Peyer's patch (tissue), 4 donors: ENCODE measurements at regions not wholly inside any gene's neighbourhood (a gene's known extent, or its start where the extent isn't known, plus 50 kb on each side); places are given as distances from the start of the nearest gene placed in this dataset.

Experiments
- DNase-seq, 3 donors: peaks; one replicate each; pipeline ENCODE4 v3.0.0-alpha.2; 2017 to 2019
- H3K27ac ChIP-seq, 4 donors: fragments of 200-600 bp; sonication (generic); one replicate each; pipeline ENCODE4 v1.5.1; 2016 to 2019
- H3K27me3 ChIP-seq, 2 donors: fragments of 200-600 bp; sonication (generic); one replicate each; pipeline ENCODE4 v1.5.1; 2019
- H3K36me3 ChIP-seq, 3 donors: fragments of 200-600 bp; sonication (generic); one replicate each; pipeline ENCODE4 v1.5.1; 2016 to 2019
- H3K4me1 ChIP-seq, 4 donors: fragments of 200-600 bp; sonication (generic); one replicate each; pipeline ENCODE4 v1.5.1; 2016 to 2019
- H3K4me3 ChIP-seq, 4 donors: fragments of 200-600 bp; sonication (generic); 1 replicate in 3 of 4; 2 replicates in 1 of 4; pipeline ENCODE4 v1.5.1; 2016 to 2019; ENCODE audit warnings: mild to moderate bottlenecking in 1 of 4
- H3K9me3 ChIP-seq, 4 donors: fragments of 200-600 bp; sonication (generic); one replicate each; pipeline ENCODE4 v1.5.1; 2016 to 2019; ENCODE audit warnings: mild to moderate bottlenecking in 1 of 4
- POLR2A ChIP-seq, 2 donors: fragments of 450-650 bp; IDR thresholded peaks; one replicate each; pipeline ENCODE4 v1.5.1; 2017; ENCODE audit warnings: antibody characterized with exemption in 2 of 2, mild to moderate bottlenecking in 2 of 2, moderate library complexity in 2 of 2
- TF ChIP-seq, protein P1 (sequence below), 6 experiments: fragments of 450-650 bp in 4 of 6; fragments of 200-600 bp in 2 of 6; sonication (generic) in 1 of 6; IDR thresholded peaks; one replicate each; pipeline ENCODE4 v1.5.1; 2017 to 2019; ENCODE audit warnings: antibody characterized with exemption in 6 of 6, mild to moderate bottlenecking in 3 of 6, moderate library complexity in 1 of 6

DNA sequence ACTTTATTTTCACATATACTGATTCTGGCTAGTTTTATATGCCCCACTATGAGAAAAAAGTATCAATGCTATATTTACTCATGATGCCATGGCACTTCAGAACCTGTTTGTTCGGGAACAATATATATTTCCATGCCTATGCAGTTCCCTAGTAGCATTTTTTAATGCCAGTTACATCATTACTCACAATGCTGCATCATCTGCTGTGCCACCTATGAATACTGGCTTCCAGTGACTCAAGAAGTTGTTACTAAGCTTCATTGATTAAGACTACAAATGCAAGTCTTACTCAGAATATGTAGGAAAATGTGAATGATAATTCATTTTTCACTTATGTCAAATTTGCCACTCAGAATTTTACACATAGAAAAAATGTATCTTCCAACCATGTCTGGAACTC is 97.9 kb downstream of the MAFB start:
- DNase-seq = no peak
- TF ChIP-seq, protein P1, sequence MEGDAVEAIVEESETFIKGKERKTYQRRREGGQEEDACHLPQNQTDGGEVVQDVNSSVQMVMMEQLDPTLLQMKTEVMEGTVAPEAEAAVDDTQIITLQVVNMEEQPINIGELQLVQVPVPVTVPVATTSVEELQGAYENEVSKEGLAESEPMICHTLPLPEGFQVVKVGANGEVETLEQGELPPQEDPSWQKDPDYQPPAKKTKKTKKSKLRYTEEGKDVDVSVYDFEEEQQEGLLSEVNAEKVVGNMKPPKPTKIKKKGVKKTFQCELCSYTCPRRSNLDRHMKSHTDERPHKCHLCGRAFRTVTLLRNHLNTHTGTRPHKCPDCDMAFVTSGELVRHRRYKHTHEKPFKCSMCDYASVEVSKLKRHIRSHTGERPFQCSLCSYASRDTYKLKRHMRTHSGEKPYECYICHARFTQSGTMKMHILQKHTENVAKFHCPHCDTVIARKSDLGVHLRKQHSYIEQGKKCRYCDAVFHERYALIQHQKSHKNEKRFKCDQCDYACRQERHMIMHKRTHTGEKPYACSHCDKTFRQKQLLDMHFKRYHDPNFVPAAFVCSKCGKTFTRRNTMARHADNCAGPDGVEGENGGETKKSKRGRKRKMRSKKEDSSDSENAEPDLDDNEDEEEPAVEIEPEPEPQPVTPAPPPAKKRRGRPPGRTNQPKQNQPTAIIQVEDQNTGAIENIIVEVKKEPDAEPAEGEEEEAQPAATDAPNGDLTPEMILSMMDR (IDR thresholded peaks at IDR 0.05) = no peak
- no peak for TF ChIP-seq POLR2A (IDR thresholded peaks at IDR 0.05)
- H3K4me3 ChIP-seq = no peak overlapping the region
- H3K36me3 ChIP-seq = no peaks in the 10 kb centered on the region
- H3K27ac ChIP-seq = no peak overlapping the region
- no peaks in the 10 kb centered on the region for H3K4me1 ChIP-seq
- H3K9me3 ChIP-seq = no peaks in the 10 kb centered on the region
- no peaks in the 10 kb centered on the region for H3K27me3 ChIP-seq

DNA sequence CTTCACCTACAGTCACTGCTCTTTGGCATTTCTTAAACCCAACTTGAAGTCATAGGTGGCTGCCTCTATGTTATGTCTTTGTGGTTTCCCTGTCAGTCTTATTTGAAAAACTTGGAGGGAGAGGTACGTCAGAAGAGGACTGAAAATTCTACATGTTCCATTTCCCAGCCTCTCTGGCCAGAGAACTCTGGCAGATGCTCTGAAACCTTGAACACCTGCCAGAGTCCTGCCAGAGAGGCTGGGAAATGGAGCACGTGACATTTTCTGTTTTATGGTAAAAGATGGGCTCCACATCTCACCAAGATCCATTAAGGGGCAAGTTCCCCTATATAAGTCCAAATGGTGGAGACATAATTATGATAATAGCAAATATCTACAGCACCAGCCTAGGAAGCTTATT is 99.5 kb downstream of the MAFB start:
- Histone ChIP-seq H3K9me3 (no peaks in the 10 kb centered on the region), H3K27me3 (no peaks in the 10 kb centered on the region), H3K27ac (no peak overlapping the region), H3K4me3 (no peak overlapping the region), H3K4me1 (no peaks in the 10 kb centered on the region), H3K36me3 (no peaks in the 10 kb centered on the region)
- TF ChIP-seq, protein P1 (IDR thresholded peaks at IDR 0.05) = no peak
- no peak for TF ChIP-seq POLR2A (IDR thresholded peaks at IDR 0.05)
- DNase-seq = no peak

DNA sequence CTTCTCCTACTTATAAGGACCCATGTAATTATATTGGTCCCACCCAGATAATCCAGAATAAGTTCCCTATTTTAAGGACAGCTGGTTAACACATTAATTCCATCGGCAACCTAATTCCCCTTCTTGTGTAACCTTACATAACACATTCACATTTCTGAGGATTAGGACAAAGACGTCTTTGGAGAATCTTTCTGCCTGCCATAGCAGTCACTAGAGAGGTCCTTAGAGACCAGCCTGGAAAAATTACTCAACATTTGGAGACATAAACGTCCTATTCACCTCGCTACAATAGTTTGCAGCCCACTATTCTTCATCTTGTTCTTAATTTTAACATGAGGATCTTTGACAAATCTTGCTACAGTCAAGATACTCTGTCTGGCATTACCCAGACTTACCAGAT is 100.1 kb downstream of the MAFB start:
- Histone ChIP-seq H3K4me1 (peaks cover 0 to 6% (median 0%) of the 10 kb centered on the region in 4 donors), H3K9me3 (no peaks in the 10 kb centered on the region), H3K36me3 (no peaks in the 10 kb centered on the region), H3K27me3 (no peaks in the 10 kb centered on the region), H3K4me3 (no peak overlapping the region), H3K27ac (no peak overlapping the region)
- no peak for TF ChIP-seq POLR2A (IDR thresholded peaks at IDR 0.05)
- TF ChIP-seq, protein P1 (IDR thresholded peaks at IDR 0.05) = no peak
- DNase-seq = no peak

GRCh38 chr20:40587038-40587437 is 102.0 kb downstream of the MAFB start:
- Histone ChIP-seq H3K9me3 (no peaks in the 10 kb centered on the region), H3K4me1 (peaks cover 0 to 19% (median 0%) of the 10 kb centered on the region in 4 donors), H3K36me3 (no peaks in the 10 kb centered on the region), H3K4me3 (no peak overlapping the region), H3K27me3 (no peaks in the 10 kb centered on the region), H3K27ac (no peak overlapping the region)
- no peak for TF ChIP-seq POLR2A (IDR thresholded peaks at IDR 0.05)
- TF ChIP-seq, protein P1 (IDR thresholded peaks at IDR 0.05) = no peak
- peak in 1 of 3 donors; percentile 62 for DNase-seq

- no peak for TF ChIP-seq POLR2A (IDR thresholded peaks at IDR 0.05)
- TF ChIP-seq, protein P1 (IDR thresholded peaks at IDR 0.05) = no peak
- Histone ChIP-seq H3K36me3 (no peaks in the 10 kb centered on the region), H3K27ac (peak overlapping the region in 1 of 4 donors; percentile 4), H3K9me3 (no peaks in the 10 kb centered on the region), H3K27me3 (no peaks in the 10 kb centered on the region), H3K4me1 (peaks cover 0 to 23% (median 0%) of the 10 kb centered on the region in 4 donors), H3K4me3 (no peak overlapping the region)
- peak in 1 of 3 donors; percentile 55 for DNase-seq
Measured at GRCh38 chr20:40584130-40584809, 104.8 kb downstream of the MAFB start.
